ENCODE measurements at regions not wholly inside any gene's neighbourhood (a gene's known extent, or its start where the extent isn't known, plus 50 kb on each side); places are given as distances from the start of the nearest gene placed in this dataset.

DNA sequence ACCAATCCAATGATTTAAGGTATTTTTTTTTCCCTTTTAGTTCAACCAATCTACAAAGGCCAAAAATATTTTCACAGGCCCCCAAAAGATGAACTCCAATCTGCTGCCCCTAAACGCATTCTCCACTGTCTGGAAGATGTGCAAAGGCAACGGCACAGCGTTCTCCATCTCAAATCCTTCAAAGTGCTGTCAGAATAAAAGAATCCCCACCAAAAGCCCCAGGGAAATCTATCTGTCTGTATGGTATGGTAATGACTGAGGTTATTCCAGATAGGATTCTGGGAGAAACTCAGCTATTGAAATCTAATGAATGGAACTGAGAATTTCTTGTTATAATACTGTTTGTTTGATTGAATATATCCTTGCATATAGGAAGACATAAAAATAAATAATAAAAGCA is 217.8 kb upstream of the CCN2 start:
- CTCF ChIA-PET, result no interaction called here
- Mint-ChIP-seq H3K4me1 (peaks cover 8% of the 10 kb centered on the region), H3K27ac (no peak overlapping the region), H3K27me3 (no peaks in the 10 kb centered on the region), H3K9me3 (ENCODE audit: insufficient read depth) (peaks cover 3% of the 10 kb centered on the region), H3K4me3 (no peak overlapping the region)
- no peak for DNase-seq
- no peaks in the 10 kb centered on the region for H4K20me1 ChIP-seq (ENCODE audit: control insufficient read depth, insufficient read depth, low read length, poor library complexity, severe bottlenecking)
- H2AFZ ChIP-seq (ENCODE audit: insufficient read depth, low read depth, low read length, poor library complexity, severe bottlenecking), result no peak overlapping the region
- POLR2A ChIA-PET, result no interaction called here
- no peaks in the 10 kb centered on the region for H3K4me1 ChIP-seq (ENCODE audit: control insufficient read depth in 2 of 2, insufficient read depth in 2 of 2, low read length in 2 of 2)
- ATAC-seq (ENCODE audit: low read depth), result no peak
- no peak overlapping the region for H3K9ac ChIP-seq (ENCODE audit: low read length)
- H3K27ac ChIP-seq (ENCODE audit: low read length in 2 of 2), result no peak overlapping the region
- WGBS (ENCODE audit: insufficient coverage), result 88% methylated on average over 1 of the region's 3 CpGs
- H3K4me2 ChIP-seq (replicated peaks; ENCODE audit: low read depth, low read length, poor library complexity, severe bottlenecking), result no peak overlapping the region
- H3K27me3 ChIP-seq (replicated peaks in 1 of 4; ENCODE audit: control extremely low read depth in 1 of 4, control insufficient read depth in 3 of 4, insufficient read depth in 4 of 4, low read length in 3 of 4), result no peaks in the 10 kb centered on the region
- TF ChIP-seq, protein P1, sequence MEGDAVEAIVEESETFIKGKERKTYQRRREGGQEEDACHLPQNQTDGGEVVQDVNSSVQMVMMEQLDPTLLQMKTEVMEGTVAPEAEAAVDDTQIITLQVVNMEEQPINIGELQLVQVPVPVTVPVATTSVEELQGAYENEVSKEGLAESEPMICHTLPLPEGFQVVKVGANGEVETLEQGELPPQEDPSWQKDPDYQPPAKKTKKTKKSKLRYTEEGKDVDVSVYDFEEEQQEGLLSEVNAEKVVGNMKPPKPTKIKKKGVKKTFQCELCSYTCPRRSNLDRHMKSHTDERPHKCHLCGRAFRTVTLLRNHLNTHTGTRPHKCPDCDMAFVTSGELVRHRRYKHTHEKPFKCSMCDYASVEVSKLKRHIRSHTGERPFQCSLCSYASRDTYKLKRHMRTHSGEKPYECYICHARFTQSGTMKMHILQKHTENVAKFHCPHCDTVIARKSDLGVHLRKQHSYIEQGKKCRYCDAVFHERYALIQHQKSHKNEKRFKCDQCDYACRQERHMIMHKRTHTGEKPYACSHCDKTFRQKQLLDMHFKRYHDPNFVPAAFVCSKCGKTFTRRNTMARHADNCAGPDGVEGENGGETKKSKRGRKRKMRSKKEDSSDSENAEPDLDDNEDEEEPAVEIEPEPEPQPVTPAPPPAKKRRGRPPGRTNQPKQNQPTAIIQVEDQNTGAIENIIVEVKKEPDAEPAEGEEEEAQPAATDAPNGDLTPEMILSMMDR (IDR thresholded peaks at IDR 0.05), result no peak
- no peak for TF ChIP-seq EZH2 (IDR thresholded peaks at IDR 0.05; ENCODE audit: borderline replicate concordance, insufficient read depth, low read depth, low read length, poor library complexity, severe bottlenecking)
- H3K36me3 ChIP-seq (replicated peaks in 1 of 2; ENCODE audit: control extremely low read depth in 1 of 2, control insufficient read depth in 1 of 2, extremely low read depth in 1 of 2, insufficient read depth in 2 of 2, low read length in 1 of 2), result peaks cover under 1 to 1% of the 10 kb centered on the region in 2 experiments
- peaks cover 0 to 6% (median 2%) of the 10 kb centered on the region in 3 donors for H3K9me3 ChIP-seq (ENCODE audit: control extremely low read depth in 1 of 3, control insufficient read depth in 2 of 3, insufficient read depth in 1 of 3, low read length in 2 of 3)
- H3K4me3 ChIP-seq (ENCODE audit: control extremely low read depth in 1 of 5, extremely low read depth in 1 of 5, insufficient read depth in 1 of 5, low read depth in 2 of 5, low read length in 4 of 5), result no peak overlapping the region
- intact Hi-C loops (cut with micrococcal nuclease), result no loop called here
- no peaks in the 10 kb centered on the region for H3K79me2 ChIP-seq (ENCODE audit: control insufficient read depth, insufficient read depth, low read length)

DNA sequence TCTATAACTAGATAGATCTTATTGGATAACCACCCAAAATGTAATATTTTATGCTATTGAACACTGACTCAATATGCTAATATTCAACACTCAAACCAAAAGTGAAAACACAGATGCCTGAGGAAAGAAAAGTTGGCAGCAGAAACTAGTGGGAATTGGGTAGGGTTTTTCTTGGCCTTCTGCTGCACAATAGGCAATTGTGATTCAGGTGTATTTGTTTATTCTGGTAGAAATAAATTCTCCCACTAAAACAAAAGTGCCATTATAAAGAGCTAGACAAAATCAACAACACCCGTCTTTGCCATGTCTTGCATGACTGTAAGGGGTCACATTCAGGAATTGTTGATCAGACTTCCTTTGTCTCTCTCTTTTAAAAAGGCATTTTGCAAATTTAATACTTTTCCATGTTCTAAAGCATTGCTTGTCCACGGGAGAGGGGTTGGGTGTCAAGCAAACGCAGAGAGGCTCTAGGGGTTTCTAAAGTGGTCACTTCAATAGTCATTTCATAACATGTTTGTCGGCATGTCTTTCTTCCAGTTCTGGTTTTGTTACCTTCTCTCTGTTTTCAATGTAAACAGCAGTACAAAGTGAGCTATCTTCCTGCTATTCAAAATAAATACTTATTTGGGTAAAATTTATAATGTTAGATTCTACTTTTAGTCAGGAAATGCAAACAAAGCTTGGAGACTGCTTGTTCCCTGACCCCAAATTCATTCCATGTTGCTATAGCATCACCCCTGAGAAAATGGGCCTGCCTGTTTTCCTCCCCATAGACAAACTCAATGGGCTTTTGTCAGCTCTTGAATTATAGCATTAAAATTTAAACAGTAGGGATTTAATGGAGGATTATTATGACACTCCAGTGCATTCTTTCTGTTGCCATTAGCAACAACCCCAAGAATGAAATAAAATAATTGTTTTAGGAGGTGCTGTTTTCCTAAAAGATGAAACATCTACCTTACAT is 217.0 kb upstream of the CCN2 start:
- Histone ChIP-seq H3K9me3 (ENCODE audit: control extremely low read depth in 1 of 3, control insufficient read depth in 2 of 3, insufficient read depth in 1 of 3, low read length in 2 of 3) (peaks cover 0 to 5% (median 0%) of the 10 kb centered on the region in 3 donors), H3K36me3 (replicated peaks in 1 of 2; ENCODE audit: control extremely low read depth in 1 of 2, control insufficient read depth in 1 of 2, extremely low read depth in 1 of 2, insufficient read depth in 2 of 2, low read length in 1 of 2) (peaks cover 1 to 2% of the 10 kb centered on the region in 2 experiments), H3K27me3 (replicated peaks in 1 of 4; ENCODE audit: control extremely low read depth in 1 of 4, control insufficient read depth in 3 of 4, insufficient read depth in 4 of 4, low read length in 3 of 4) (no peaks in the 10 kb centered on the region), H3K79me2 (ENCODE audit: control insufficient read depth, insufficient read depth, low read length) (no peaks in the 10 kb centered on the region), H3K4me1 (ENCODE audit: control insufficient read depth in 2 of 2, insufficient read depth in 2 of 2, low read length in 2 of 2) (no peaks in the 10 kb centered on the region), H4K20me1 (ENCODE audit: control insufficient read depth, insufficient read depth, low read length, poor library complexity, severe bottlenecking) (no peaks in the 10 kb centered on the region), H3K4me3 (ENCODE audit: control extremely low read depth in 1 of 5, extremely low read depth in 1 of 5, insufficient read depth in 1 of 5, low read depth in 2 of 5, low read length in 4 of 5) (no peak overlapping the region), H3K4me2 (replicated peaks; ENCODE audit: low read depth, low read length, poor library complexity, severe bottlenecking) (no peak overlapping the region), H2AFZ (ENCODE audit: insufficient read depth, low read depth, low read length, poor library complexity, severe bottlenecking) (no peak overlapping the region), H3K27ac (ENCODE audit: low read length in 2 of 2) (no peak overlapping the region), H3K9ac (ENCODE audit: low read length) (no peak overlapping the region)
- Mint-ChIP-seq H3K9me3 (ENCODE audit: insufficient read depth) (no peaks in the 10 kb centered on the region), H3K4me3 (no peak overlapping the region), H3K27me3 (no peaks in the 10 kb centered on the region), H3K27ac (no peak overlapping the region), H3K4me1 (peaks cover 8% of the 10 kb centered on the region)
- intact Hi-C loops (cut with micrococcal nuclease), result no loop called here
- ATAC-seq (ENCODE audit: low read depth) (no peak), DNase-seq (no peak)
- ChIA-PET POLR2A (no interaction called here), CTCF (interaction anchor here (1.4 kb wide), 1 partner anchor 49 kb away, joined by 3 read pairs; no protein-coding TSS in a partner anchor)
- WGBS (ENCODE audit: insufficient coverage), result no CpG with 5 or more reads among the region's 4 CpGs
- no peak for TF ChIP-seq EZH2 (IDR thresholded peaks at IDR 0.05; ENCODE audit: borderline replicate concordance, insufficient read depth, low read depth, low read length, poor library complexity, severe bottlenecking)

All from B cell (primary cell).